Tibial artery (tissue), 4 donors: ENCODE measurements at regions not wholly inside any gene's neighbourhood (a gene's known extent, or its start where the extent isn't known, plus 50 kb on each side); places are given as distances from the start of the nearest gene placed in this dataset.

Source experiments
- DNase-seq, 2 donors: peaks; one replicate each; pipeline ENCODE4 v3.0.0-alpha.2; 2019
- H3K27ac ChIP-seq, 2 donors: fragments of 200-600 bp; sonication (generic) in 1 of 2; 1 replicate in 1 of 2; 2 replicates in 1 of 2; pipeline ENCODE4 v1.5.1; 2018 to 2019; ENCODE audit warnings: mild to moderate bottlenecking in 1 of 2
- H3K27me3 ChIP-seq, 2 donors: fragments of 200-600 bp; sonication (generic) in 1 of 2; one replicate each; pipeline versions ENCODE4 v1.5.1 to v1.6.0; 2016 to 2019
- H3K36me3 ChIP-seq, 3 donors: fragments of 200-600 bp; sonication (generic) in 2 of 3; one replicate each; pipeline ENCODE4 v1.5.1; 2016 to 2019; ENCODE audit warnings: mild to moderate bottlenecking in 2 of 3
- H3K4me1 ChIP-seq, 4 donors: fragments of 200-600 bp; sonication (generic) in 2 of 4; 1 replicate in 3 of 4; 2 replicates in 1 of 4; pipeline ENCODE4 v1.5.1; 2016 to 2019
- H3K4me3 ChIP-seq, 2 donors: fragments of 200-600 bp; sonication (generic) in 1 of 2; 1 replicate in 1 of 2; 2 replicates in 1 of 2; pipeline ENCODE4 v1.5.1; 2018 to 2019; ENCODE audit warnings: mild to moderate bottlenecking in 2 of 2
- H3K9me3 ChIP-seq, 3 donors: fragments of 200-600 bp; sonication (generic) in 1 of 3; one replicate each; pipeline ENCODE4 v1.5.1; 2016 to 2019
- intact Hi-C: fragments of 100-400 bp; cut with DNase I; formaldehyde crosslinking; loops from one replicate; pipeline ENCODE4 v1.15.0; 2023; ENCODE audit warnings: low total_unique reads
- TF ChIP-seq, protein P1 (sequence below), 2 experiments: fragments of 200-600 bp in 1 of 2; fragments of 450-650 bp in 1 of 2; IDR thresholded peaks; one replicate each; pipeline ENCODE4 v1.5.1; 2017 to 2019; ENCODE audit warnings: antibody characterized with exemption in 2 of 2, mild to moderate bottlenecking in 1 of 2, moderate library complexity in 1 of 2

DNA sequence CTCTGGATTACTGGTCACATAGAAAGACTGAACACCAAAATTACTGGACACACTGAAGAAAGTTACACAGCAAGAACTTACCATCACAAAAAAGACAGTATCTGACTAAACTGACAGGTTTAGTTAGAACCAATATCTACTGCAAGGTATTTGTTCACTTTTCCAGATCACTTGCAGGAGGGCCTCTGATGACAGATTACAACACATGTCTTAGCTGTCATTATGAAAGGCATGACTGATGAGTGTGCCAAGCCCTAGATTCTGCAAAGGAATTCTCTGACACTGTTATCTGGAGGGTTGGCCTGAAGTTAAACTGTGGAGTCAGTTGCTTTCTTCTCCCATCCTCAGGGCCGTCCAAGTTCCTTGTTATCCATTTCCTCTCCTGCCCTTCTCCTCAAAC, 242.7 kb downstream of the KIF20B start:
- Histone ChIP-seq H3K27ac (no peak overlapping the region), H3K9me3 (no peaks in the 10 kb centered on the region), H3K4me1 (peaks cover 0 to 7% (median 1%) of the 10 kb centered on the region in 4 donors), H3K4me3 (no peak overlapping the region), H3K27me3 (no peaks in the 10 kb centered on the region), H3K36me3 (no peaks in the 10 kb centered on the region)
- TF ChIP-seq, protein P1, sequence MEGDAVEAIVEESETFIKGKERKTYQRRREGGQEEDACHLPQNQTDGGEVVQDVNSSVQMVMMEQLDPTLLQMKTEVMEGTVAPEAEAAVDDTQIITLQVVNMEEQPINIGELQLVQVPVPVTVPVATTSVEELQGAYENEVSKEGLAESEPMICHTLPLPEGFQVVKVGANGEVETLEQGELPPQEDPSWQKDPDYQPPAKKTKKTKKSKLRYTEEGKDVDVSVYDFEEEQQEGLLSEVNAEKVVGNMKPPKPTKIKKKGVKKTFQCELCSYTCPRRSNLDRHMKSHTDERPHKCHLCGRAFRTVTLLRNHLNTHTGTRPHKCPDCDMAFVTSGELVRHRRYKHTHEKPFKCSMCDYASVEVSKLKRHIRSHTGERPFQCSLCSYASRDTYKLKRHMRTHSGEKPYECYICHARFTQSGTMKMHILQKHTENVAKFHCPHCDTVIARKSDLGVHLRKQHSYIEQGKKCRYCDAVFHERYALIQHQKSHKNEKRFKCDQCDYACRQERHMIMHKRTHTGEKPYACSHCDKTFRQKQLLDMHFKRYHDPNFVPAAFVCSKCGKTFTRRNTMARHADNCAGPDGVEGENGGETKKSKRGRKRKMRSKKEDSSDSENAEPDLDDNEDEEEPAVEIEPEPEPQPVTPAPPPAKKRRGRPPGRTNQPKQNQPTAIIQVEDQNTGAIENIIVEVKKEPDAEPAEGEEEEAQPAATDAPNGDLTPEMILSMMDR (IDR thresholded peaks at IDR 0.05): no peak
- DNase-seq: no peak
- intact Hi-C loops: no loop called here

DNA sequence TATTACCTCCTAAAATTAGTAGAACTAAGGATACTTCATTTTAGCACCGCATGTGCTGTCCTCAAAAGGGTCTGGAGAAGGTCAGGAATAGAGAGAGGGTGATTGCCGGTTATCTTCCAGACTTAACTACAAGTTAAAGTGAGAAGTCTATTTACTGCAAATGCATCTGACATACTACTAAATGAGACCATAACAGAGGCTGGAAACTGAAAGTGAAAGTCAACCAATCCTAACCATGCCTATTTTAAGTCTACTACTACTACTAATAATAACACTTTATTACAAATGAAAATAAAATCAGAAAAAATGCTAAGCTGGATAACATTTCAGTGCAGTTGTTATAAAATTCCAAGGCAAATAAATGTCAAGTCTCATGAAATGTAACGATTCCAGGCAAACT, 244.7 kb downstream of the KIF20B start:
- TF ChIP-seq, protein P1 (IDR thresholded peaks at IDR 0.05): no peak
- Histone ChIP-seq H3K36me3 (no peaks in the 10 kb centered on the region), H3K9me3 (no peaks in the 10 kb centered on the region), H3K27me3 (no peaks in the 10 kb centered on the region), H3K27ac (no peak overlapping the region), H3K4me3 (no peak overlapping the region), H3K4me1 (peaks cover 0 to 7% (median 0%) of the 10 kb centered on the region in 4 donors)
- DNase-seq: no peak
- intact Hi-C loops: no loop called here

DNA sequence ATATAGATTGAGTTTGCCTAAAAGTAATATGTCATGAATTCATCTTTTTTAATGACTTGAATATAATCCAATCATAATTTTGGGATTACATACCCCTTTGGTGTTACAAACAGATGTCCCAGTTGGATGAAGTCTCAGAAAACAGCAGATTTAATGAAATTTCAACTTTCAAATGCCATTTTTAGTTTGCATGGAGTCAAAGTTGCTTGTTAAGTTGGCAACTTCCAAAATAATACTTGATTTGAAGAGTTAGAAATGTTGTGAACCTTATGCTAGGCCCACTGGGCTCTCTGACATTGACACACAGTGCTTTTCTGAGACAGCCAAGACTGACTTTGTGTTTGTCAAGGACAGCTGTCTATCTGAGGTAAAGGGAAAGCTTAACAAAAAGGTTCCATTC, 248.1 kb downstream of the KIF20B start:
- no peak for DNase-seq
- intact Hi-C loops: no loop called here
- Histone ChIP-seq H3K27me3 (no peaks in the 10 kb centered on the region), H3K4me1 (peaks cover 0 to 7% (median 0%) of the 10 kb centered on the region in 4 donors), H3K9me3 (no peaks in the 10 kb centered on the region), H3K36me3 (no peaks in the 10 kb centered on the region), H3K4me3 (no peak overlapping the region), H3K27ac (no peak overlapping the region)
- TF ChIP-seq, protein P1 (IDR thresholded peaks at IDR 0.05): no peak

DNA sequence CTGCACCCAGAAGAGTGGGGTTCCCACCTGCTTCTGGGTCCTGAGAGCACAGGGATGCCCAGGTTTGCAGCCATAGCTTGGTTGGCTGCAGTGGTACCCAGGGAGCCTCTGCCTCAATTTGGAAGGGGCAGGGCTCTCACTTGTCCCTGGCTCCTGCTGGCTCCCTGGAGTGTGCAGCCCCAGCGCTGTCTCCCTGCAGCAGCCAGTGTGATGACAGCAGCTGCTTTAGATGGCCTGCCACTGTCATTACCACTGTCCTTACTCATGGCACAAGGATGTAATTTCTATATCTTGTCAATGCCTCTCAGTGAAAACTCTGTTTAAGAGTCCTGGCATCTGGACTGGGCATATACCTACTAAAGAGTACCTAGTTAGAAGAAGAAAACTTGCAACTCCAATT, 250.9 kb downstream of the KIF20B start:
- TF ChIP-seq, protein P1 (IDR thresholded peaks at IDR 0.05): no peak
- Histone ChIP-seq H3K9me3 (no peaks in the 10 kb centered on the region), H3K27me3 (no peaks in the 10 kb centered on the region), H3K36me3 (no peaks in the 10 kb centered on the region), H3K4me3 (no peak overlapping the region), H3K4me1 (no peaks in the 10 kb centered on the region), H3K27ac (no peak overlapping the region)
- intact Hi-C loops: no loop called here
- DNase-seq: no peak

DNA sequence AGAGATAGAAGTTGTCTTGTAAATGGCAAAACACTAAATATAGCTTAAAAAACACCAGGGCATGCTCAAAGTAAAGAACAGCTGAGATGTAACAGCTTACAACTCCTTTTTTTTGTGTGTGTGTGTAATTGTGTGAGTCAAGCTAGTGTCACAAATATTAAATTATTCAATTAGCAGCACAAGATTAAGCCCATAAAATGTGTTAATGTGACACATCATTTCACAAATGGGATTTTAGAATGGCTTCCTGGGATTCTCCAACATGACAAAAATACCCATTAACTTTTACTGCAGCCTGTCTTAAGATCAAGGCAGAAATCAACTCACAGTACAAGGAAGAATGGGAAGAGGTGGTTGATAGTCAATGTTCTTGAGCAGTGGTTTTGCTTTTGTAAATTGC, 251.4 kb downstream of the KIF20B start:
- Histone ChIP-seq H3K4me1 (no peaks in the 10 kb centered on the region), H3K9me3 (no peaks in the 10 kb centered on the region), H3K4me3 (no peak overlapping the region), H3K27ac (no peak overlapping the region), H3K36me3 (no peaks in the 10 kb centered on the region), H3K27me3 (no peaks in the 10 kb centered on the region)
- DNase-seq: no peak
- TF ChIP-seq, protein P1 (IDR thresholded peaks at IDR 0.05): no peak
- intact Hi-C loops: no loop called here

DNA sequence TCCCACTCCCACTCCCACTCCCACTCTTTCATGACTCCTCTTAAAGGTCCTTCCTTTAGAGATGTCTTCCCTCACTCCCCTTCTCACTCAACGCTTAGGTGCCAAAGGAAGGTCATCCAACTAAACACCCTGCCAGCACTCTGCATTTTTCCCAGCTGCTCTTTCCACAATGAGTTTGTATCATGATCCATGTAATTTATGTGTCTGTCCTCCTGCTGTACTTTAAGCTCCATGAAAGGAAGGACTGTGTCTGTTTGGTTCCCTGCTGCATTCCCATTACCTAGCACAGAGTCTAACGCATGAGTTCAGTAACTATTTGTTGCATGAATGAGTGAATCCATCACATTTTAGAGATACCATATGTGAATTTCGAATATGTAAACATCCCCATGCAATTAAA, 252.7 kb downstream of the KIF20B start:
- TF ChIP-seq, protein P1 (IDR thresholded peaks at IDR 0.05): no peak
- Histone ChIP-seq H3K4me1 (no peaks in the 10 kb centered on the region), H3K4me3 (no peak overlapping the region), H3K9me3 (no peaks in the 10 kb centered on the region), H3K27me3 (no peaks in the 10 kb centered on the region), H3K36me3 (no peaks in the 10 kb centered on the region), H3K27ac (no peak overlapping the region)
- intact Hi-C loops: no loop called here
- no peak for DNase-seq
